Ovary (tissue), 3 donors: ENCODE measurements at regions not wholly inside any gene's neighbourhood (a gene's known extent, or its start where the extent isn't known, plus 50 kb on each side); places are given as distances from the start of the nearest gene placed in this dataset.
"Not testable (repeated sequence)": the region's sequence is repeated elsewhere in the genome, so short reads cannot be mapped to it uniquely, and the experiment has no call there.

ENCODE experiments used
- POLR2A ChIP-seq: fragments of 450-650 bp; IDR thresholded peaks from one replicate; pipeline ENCODE4 v1.6.1; 2017; ENCODE audit warnings: antibody characterized with exemption, mild to moderate bottlenecking, moderate library complexity
- TF ChIP-seq, protein P1 (sequence below), 3 donors: fragments of 450-650 bp in 2 of 3; fragments of 200-600 bp in 1 of 3; IDR thresholded peaks; one replicate each; pipeline versions ENCODE4 v1.5.1 to v1.8.0; 2016 to 2022; ENCODE audit warnings: antibody characterized with exemption in 3 of 3, mild to moderate bottlenecking in 1 of 3
- donor health status: DM: no; HTN: no; CAD: no.

DNA sequence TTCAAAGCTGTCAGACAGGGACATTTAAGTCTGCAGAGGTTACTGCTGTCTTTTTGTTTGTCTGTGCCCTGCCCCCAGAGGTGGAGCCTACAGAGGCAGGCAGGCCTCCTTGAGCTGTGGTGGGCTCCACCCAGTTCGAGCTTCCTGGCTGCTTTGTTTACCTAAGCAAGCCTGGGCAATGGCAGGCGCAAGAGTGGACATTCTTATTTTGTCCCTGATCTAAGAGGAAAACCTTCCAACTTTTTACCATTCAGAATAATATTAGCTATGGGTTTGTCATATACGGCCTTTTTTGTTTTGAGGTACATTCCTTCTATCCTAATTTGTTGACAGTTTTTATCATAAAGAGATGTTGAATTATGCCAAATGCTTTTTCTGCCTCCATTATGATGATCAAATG is 129.3 kb downstream of the ZMAT3 start:
- TF ChIP-seq, protein P1, sequence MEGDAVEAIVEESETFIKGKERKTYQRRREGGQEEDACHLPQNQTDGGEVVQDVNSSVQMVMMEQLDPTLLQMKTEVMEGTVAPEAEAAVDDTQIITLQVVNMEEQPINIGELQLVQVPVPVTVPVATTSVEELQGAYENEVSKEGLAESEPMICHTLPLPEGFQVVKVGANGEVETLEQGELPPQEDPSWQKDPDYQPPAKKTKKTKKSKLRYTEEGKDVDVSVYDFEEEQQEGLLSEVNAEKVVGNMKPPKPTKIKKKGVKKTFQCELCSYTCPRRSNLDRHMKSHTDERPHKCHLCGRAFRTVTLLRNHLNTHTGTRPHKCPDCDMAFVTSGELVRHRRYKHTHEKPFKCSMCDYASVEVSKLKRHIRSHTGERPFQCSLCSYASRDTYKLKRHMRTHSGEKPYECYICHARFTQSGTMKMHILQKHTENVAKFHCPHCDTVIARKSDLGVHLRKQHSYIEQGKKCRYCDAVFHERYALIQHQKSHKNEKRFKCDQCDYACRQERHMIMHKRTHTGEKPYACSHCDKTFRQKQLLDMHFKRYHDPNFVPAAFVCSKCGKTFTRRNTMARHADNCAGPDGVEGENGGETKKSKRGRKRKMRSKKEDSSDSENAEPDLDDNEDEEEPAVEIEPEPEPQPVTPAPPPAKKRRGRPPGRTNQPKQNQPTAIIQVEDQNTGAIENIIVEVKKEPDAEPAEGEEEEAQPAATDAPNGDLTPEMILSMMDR (IDR thresholded peaks at IDR 0.05) = not testable (repeated sequence)
- not testable (repeated sequence) for TF ChIP-seq POLR2A
